ENCODE measurements at regions not wholly inside any gene's neighbourhood (a gene's known extent, or its start where the extent isn't known, plus 50 kb on each side); places are given as distances from the start of the nearest gene placed in this dataset.

GRCh38 chr2:64874593-64874992 lies 114.6 kb upstream of the SLC1A4 start:
- Histone ChIP-seq H3K27me3 (ENCODE audit: insufficient read depth, poor library complexity, severe bottlenecking) (no peaks in the 10 kb centered on the region), H3K4me3 (ENCODE audit: severe bottlenecking) (no peak overlapping the region), H3K9me3 (ENCODE audit: severe bottlenecking) (no peaks in the 10 kb centered on the region), H3K4me1 (ENCODE audit: insufficient read depth, poor library complexity, severe bottlenecking) (peaks cover 25% of the 10 kb centered on the region), H3K27ac (ENCODE audit: poor library complexity, severe bottlenecking) (peak overlapping the region; percentile 68), H3K36me3 (ENCODE audit: low read depth) (no peaks in the 10 kb centered on the region)
- no peak for DNase-seq (ENCODE audit: low spot score)
- TF ChIP-seq, protein P1, sequence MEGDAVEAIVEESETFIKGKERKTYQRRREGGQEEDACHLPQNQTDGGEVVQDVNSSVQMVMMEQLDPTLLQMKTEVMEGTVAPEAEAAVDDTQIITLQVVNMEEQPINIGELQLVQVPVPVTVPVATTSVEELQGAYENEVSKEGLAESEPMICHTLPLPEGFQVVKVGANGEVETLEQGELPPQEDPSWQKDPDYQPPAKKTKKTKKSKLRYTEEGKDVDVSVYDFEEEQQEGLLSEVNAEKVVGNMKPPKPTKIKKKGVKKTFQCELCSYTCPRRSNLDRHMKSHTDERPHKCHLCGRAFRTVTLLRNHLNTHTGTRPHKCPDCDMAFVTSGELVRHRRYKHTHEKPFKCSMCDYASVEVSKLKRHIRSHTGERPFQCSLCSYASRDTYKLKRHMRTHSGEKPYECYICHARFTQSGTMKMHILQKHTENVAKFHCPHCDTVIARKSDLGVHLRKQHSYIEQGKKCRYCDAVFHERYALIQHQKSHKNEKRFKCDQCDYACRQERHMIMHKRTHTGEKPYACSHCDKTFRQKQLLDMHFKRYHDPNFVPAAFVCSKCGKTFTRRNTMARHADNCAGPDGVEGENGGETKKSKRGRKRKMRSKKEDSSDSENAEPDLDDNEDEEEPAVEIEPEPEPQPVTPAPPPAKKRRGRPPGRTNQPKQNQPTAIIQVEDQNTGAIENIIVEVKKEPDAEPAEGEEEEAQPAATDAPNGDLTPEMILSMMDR (IDR thresholded peaks at IDR 0.05; ENCODE audit: poor library complexity, severe bottlenecking): no peak
- ATAC-seq (ENCODE audit: low read depth): no peak

- H3K9me3 ChIP-seq (ENCODE audit: severe bottlenecking): no peaks in the 10 kb centered on the region
- no peaks in the 10 kb centered on the region for H3K27me3 ChIP-seq (ENCODE audit: insufficient read depth, poor library complexity, severe bottlenecking)
- DNase-seq (ENCODE audit: low spot score) (no peak), ATAC-seq (ENCODE audit: low read depth) (no peak)
- H3K27ac ChIP-seq (ENCODE audit: poor library complexity, severe bottlenecking): peak overlapping the region; percentile 68
- peaks cover 25% of the 10 kb centered on the region for H3K4me1 ChIP-seq (ENCODE audit: insufficient read depth, poor library complexity, severe bottlenecking)
- no peak overlapping the region for H3K4me3 ChIP-seq (ENCODE audit: severe bottlenecking)
- no peaks in the 10 kb centered on the region for H3K36me3 ChIP-seq (ENCODE audit: low read depth)
- TF ChIP-seq, protein P1 (IDR thresholded peaks at IDR 0.05; ENCODE audit: poor library complexity, severe bottlenecking): no peak
Observed at GRCh38 chr2:64875368-64875767, 113.8 kb upstream of the SLC1A4 start.

DNA sequence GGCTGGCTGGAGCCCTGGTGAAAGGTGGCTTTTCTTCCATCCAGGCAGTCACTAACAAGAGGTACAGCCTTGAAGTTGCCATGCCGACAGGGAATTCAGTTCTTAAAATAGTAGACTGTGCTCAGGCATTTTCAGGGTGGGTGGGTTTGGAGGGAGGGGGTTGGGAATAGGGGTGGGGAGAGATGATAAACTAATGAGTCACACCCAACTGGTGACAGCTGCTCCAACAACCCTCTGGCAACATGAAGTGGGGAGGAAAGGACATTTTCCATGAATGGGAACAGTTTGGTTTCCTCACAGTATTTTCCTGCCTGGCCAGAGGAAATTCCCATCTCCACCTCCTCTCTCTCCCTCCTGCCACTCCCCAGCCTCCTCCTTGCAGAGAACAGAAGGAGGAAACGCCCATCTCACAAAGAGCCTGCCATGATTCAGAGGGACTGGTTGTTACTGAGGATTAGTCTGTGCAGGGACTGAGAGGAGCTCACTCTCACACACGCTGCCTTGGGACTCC lies 113.0 kb upstream of the SLC1A4 start:
- peak; percentile 78 for DNase-seq (ENCODE audit: low spot score)

DNA sequence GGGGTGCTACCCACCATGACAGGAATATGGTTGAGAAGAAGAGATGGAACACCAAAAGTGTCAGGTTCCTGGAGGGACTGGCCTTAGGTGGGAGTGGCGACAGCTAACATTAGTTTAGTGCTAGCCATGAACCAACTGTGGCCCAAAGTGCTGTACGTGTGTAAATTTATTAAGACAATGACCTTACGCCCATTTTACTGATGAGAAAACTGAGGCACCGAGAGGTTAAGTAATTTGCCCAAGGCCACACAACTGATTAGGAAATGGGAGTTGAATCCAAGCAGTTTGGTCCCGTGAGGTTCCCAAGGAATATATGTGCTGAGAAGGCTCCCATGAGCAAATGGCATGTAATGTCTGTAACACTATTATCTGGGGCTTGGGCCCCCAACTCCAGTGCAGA lies 109.5 kb upstream of the SLC1A4 start:
- H3K4me3 ChIP-seq (ENCODE audit: severe bottlenecking): no peak overlapping the region
- H3K27ac ChIP-seq (ENCODE audit: poor library complexity, severe bottlenecking): no peak overlapping the region
- no peak for DNase-seq (ENCODE audit: low spot score)
- peaks cover 25% of the 10 kb centered on the region for H3K4me1 ChIP-seq (ENCODE audit: insufficient read depth, poor library complexity, severe bottlenecking)
- no peaks in the 10 kb centered on the region for H3K27me3 ChIP-seq (ENCODE audit: insufficient read depth, poor library complexity, severe bottlenecking)
- TF ChIP-seq, protein P1 (IDR thresholded peaks at IDR 0.05; ENCODE audit: poor library complexity, severe bottlenecking): no peak
- H3K9me3 ChIP-seq (ENCODE audit: severe bottlenecking): no peaks in the 10 kb centered on the region
- no peaks in the 10 kb centered on the region for H3K36me3 ChIP-seq (ENCODE audit: low read depth)
- ATAC-seq (ENCODE audit: low read depth): no peak

More for the DNA sequence above, 113.0 kb upstream of the SLC1A4 start:
- peaks cover 25% of the 10 kb centered on the region for H3K4me1 ChIP-seq (ENCODE audit: insufficient read depth, poor library complexity, severe bottlenecking)
- no peak overlapping the region for H3K4me3 ChIP-seq (ENCODE audit: severe bottlenecking)
- ATAC-seq (ENCODE audit: low read depth): peak; percentile 97
- H3K36me3 ChIP-seq (ENCODE audit: low read depth): no peaks in the 10 kb centered on the region
- H3K9me3 ChIP-seq (ENCODE audit: severe bottlenecking): no peaks in the 10 kb centered on the region
- no peaks in the 10 kb centered on the region for H3K27me3 ChIP-seq (ENCODE audit: insufficient read depth, poor library complexity, severe bottlenecking)
- H3K27ac ChIP-seq (ENCODE audit: poor library complexity, severe bottlenecking): peak overlapping the region; percentile 68
- TF ChIP-seq, protein P1 (IDR thresholded peaks at IDR 0.05; ENCODE audit: poor library complexity, severe bottlenecking): no peak

DNA sequence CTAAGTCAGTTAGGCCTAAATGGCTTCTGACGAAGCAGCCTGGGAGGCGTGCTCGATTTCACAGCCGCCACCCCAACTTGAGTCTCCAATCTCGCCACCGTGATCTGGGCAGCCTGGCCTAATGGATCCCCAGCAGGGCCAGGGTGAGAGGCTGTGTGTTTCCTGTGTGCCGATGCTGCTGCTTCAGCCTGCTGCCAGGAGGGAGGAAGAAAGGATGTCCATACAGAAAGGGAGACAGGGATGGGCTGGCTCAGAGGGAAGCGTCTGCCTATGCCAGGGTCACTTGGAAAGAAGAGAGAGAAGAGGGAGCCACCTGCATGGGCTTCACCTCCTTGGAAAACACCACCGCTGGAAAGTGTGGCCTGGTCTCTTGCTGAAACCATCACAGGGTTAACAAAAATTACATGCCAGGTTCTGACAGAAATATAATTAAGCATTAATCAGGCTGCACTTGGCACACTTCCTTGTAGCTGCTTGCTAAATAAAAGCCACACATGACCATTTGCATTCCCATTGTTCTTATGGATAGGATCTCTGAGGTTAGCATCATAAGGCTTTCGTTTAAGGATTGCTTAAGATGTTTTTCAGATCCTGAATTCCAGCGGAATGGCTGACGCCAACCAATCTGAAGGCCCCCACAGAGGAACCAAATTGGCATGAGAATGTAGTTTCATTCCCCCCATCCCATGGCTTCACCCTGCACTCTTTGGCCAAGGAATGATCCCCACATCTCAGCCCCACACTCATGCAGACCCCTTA lies 108.8 kb upstream of the SLC1A4 start:
- no peaks in the 10 kb centered on the region for H3K27me3 ChIP-seq (ENCODE audit: insufficient read depth, poor library complexity, severe bottlenecking)
- ATAC-seq (ENCODE audit: low read depth) (no peak), DNase-seq (ENCODE audit: low spot score) (no peak)
- no peak overlapping the region for H3K4me3 ChIP-seq (ENCODE audit: severe bottlenecking)
- peaks cover 25% of the 10 kb centered on the region for H3K4me1 ChIP-seq (ENCODE audit: insufficient read depth, poor library complexity, severe bottlenecking)
- no peak overlapping the region for H3K27ac ChIP-seq (ENCODE audit: poor library complexity, severe bottlenecking)
- TF ChIP-seq, protein P1 (IDR thresholded peaks at IDR 0.05; ENCODE audit: poor library complexity, severe bottlenecking): no peak
- H3K36me3 ChIP-seq (ENCODE audit: low read depth): no peaks in the 10 kb centered on the region
- H3K9me3 ChIP-seq (ENCODE audit: severe bottlenecking): no peaks in the 10 kb centered on the region
